NB4 (cell line): ENCODE measurements at regions not wholly inside any gene's neighbourhood (a gene's known extent, or its start where the extent isn't known, plus 50 kb on each side); places are given as distances from the start of the nearest gene placed in this dataset.

Experiments
- DNase-seq: peaks from one replicate; pipeline ENCODE4 v3.0.0; 2010; ENCODE audit warnings: low read depth
- H3K4me3 ChIP-seq: one replicate; pipeline ENCODE4 v1.5.1; 2011; ENCODE audit warnings: mild to moderate bottlenecking, low read depth, low read length, moderate library complexity
- CTCF ChIP-seq: IDR thresholded peaks from one replicate; pipeline ENCODE4 v1.5.1; 2012; ENCODE audit warnings: low read depth, low read length
- MAX ChIP-seq: IDR thresholded peaks from 2 replicates; pipeline ENCODE4 v1.6.1; 2011; ENCODE audit warnings: low read depth, low read length
- MYC ChIP-seq: IDR thresholded peaks from 2 replicates; pipeline ENCODE4 v1.6.1; 2011; ENCODE audit warnings: low read depth, low read length
- POLR2A ChIP-seq: IDR thresholded peaks from 2 replicates; pipeline ENCODE4 v1.6.1; 2011; ENCODE audit warnings: mild to moderate bottlenecking; ENCODE audit not compliant: insufficient read length; ENCODE audit errors: extremely low read depth

GRCh38 chr9:16172796-16173195 is 620.0 kb downstream of the CCDC171 start:
- TF ChIP-seq POLR2A: no peak
- TF ChIP-seq MYC: no peak
- no peak for TF ChIP-seq CTCF
- no peak for TF ChIP-seq MAX
- no peak overlapping the region for H3K4me3 ChIP-seq
- DNase-seq: no peak

GRCh38 chr9:16174915-16175314 is 622.1 kb downstream of the CCDC171 start:
- DNase-seq: no peak
- TF ChIP-seq POLR2A: no peak
- TF ChIP-seq CTCF: no peak
- TF ChIP-seq MYC: no peak
- TF ChIP-seq MAX: no peak
- H3K4me3 ChIP-seq: no peak overlapping the region

GRCh38 chr9:16175461-16175860 is 622.6 kb downstream of the CCDC171 start:
- TF ChIP-seq CTCF: no peak
- TF ChIP-seq POLR2A: no peak
- no peak for TF ChIP-seq MYC
- no peak for TF ChIP-seq MAX
- DNase-seq: no peak
- H3K4me3 ChIP-seq: no peak overlapping the region

GRCh38 chr9:16178294-16178693 is 625.5 kb downstream of the CCDC171 start:
- DNase-seq: no peak
- no peak for TF ChIP-seq POLR2A
- no peak for TF ChIP-seq MAX
- no peak for TF ChIP-seq MYC
- no peak for TF ChIP-seq CTCF
- no peak overlapping the region for H3K4me3 ChIP-seq

- no peak for TF ChIP-seq MYC
- no peak for TF ChIP-seq MAX
- no peak for TF ChIP-seq POLR2A
- no peak for TF ChIP-seq CTCF
- DNase-seq: no peak
- H3K4me3 ChIP-seq: no peak overlapping the region
These were observed 626.7 kb downstream of the CCDC171 start for GRCh38 chr9:16179566-16179965.

GRCh38 chr9:16180091-16180490 is 627.2 kb downstream of the CCDC171 start:
- no peak for DNase-seq
- no peak overlapping the region for H3K4me3 ChIP-seq
- TF ChIP-seq POLR2A (no peak), MYC (no peak), MAX (no peak), CTCF (no peak)
